ENCODE measurements at regions not wholly inside any gene's neighbourhood (a gene's known extent, or its start where the extent isn't known, plus 50 kb on each side); places are given as distances from the start of the nearest gene placed in this dataset.

GRCh38 chr22:47388331-47388730, 625.9 kb downstream of the TBC1D22A start:
- Histone ChIP-seq H3K27me3 (ENCODE audit: low read length) (peaks cover 26% of the 10 kb centered on the region; the same call in 1 of the 2 replicates), H3K9ac (ENCODE audit: low read length) (no peak overlapping the region), H3K4me2 (ENCODE audit: low read length) (no peak overlapping the region), H3K4me1 (ENCODE audit: insufficient read depth, low read length) (no peaks in the 10 kb centered on the region), H3K79me2 (ENCODE audit: low read length) (no peaks in the 10 kb centered on the region), H4K20me1 (ENCODE audit: low read length) (no peaks in the 10 kb centered on the region), H3F3A (ENCODE audit: low read length, unreplicated experiment) (no peaks in the 10 kb centered on the region), H3K27ac (ENCODE audit: low read length) (no peak overlapping the region), H3K9me3 (ENCODE audit: low read length) (no peaks in the 10 kb centered on the region), H3K4me3 (ENCODE audit: low read length) (no peak overlapping the region), H3K9me2 (replicated peaks; ENCODE audit: low read length) (no peaks in the 10 kb centered on the region), H2AFZ (ENCODE audit: low read length) (no peak overlapping the region), H3K36me3 (ENCODE audit: low read depth, low read length) (no peaks in the 10 kb centered on the region)
- intact Hi-C loops (cut with micrococcal nuclease), result no loop called here
- TF ChIP-seq EZH2phosphoT487 (IDR thresholded peaks at IDR 0.05; ENCODE audit: borderline replicate concordance, low read length) (no peak), CTCF (conservative IDR thresholded peaks at IDR 0.05; ENCODE audit: low read depth, low read length) (no peak), EZH2 (IDR thresholded peaks at IDR 0.05; ENCODE audit: low read length, unreplicated experiment) (no peak)
- DNase-seq (no peak), ATAC-seq (no peak)
- ChIA-PET POLR2A (ENCODE audit: unreplicated experiment) (no interaction called here), CTCF (no interaction called here)
- no TSS peak for BruUV-seq (replicated peaks)

- no peaks in the 10 kb centered on the region for H3K4me1 ChIP-seq (ENCODE audit: insufficient read depth, low read length)
- H2AFZ ChIP-seq (ENCODE audit: low read length), result no peak overlapping the region
- H3K9ac ChIP-seq (ENCODE audit: low read length), result no peak overlapping the region
- TF ChIP-seq EZH2phosphoT487 (IDR thresholded peaks at IDR 0.05; ENCODE audit: borderline replicate concordance, low read length), result no peak
- TF ChIP-seq EZH2 (IDR thresholded peaks at IDR 0.05; ENCODE audit: low read length, unreplicated experiment), result no peak
- TF ChIP-seq CTCF (conservative IDR thresholded peaks at IDR 0.05; ENCODE audit: low read depth, low read length), result no peak
- H3K79me2 ChIP-seq (ENCODE audit: low read length), result no peaks in the 10 kb centered on the region
- no peaks in the 10 kb centered on the region for H3K9me3 ChIP-seq (ENCODE audit: low read length)
- CTCF ChIA-PET, result no interaction called here
- no peaks in the 10 kb centered on the region for H4K20me1 ChIP-seq (ENCODE audit: low read length)
- H3K27me3 ChIP-seq (ENCODE audit: low read length), result peaks cover 27% of the 10 kb centered on the region; the same call in 1 of the 2 replicates
- no peak overlapping the region for H3K4me3 ChIP-seq (ENCODE audit: low read length)
- no peak overlapping the region for H3K27ac ChIP-seq (ENCODE audit: low read length)
- DNase-seq, result no peak
- intact Hi-C loops (cut with micrococcal nuclease), result no loop called here
- ATAC-seq, result no peak
- POLR2A ChIA-PET (ENCODE audit: unreplicated experiment), result no interaction called here
- no peak overlapping the region for H3K4me2 ChIP-seq (ENCODE audit: low read length)
- no TSS peak for BruUV-seq (replicated peaks)
- H3F3A ChIP-seq (ENCODE audit: low read length, unreplicated experiment), result no peaks in the 10 kb centered on the region
- H3K36me3 ChIP-seq (ENCODE audit: low read depth, low read length), result no peaks in the 10 kb centered on the region
- no peaks in the 10 kb centered on the region for H3K9me2 ChIP-seq (replicated peaks; ENCODE audit: low read length)
These were observed 624.5 kb downstream of the TBC1D22A start for GRCh38 chr22:47386812-47387510.

GRCh38 chr22:47384977-47385376, 622.5 kb downstream of the TBC1D22A start:
- H3K27me3 ChIP-seq (ENCODE audit: low read length), result peaks cover 27% of the 10 kb centered on the region; the same call in 1 of the 2 replicates
- no peaks in the 10 kb centered on the region for H3K9me2 ChIP-seq (replicated peaks; ENCODE audit: low read length)
- H3F3A ChIP-seq (ENCODE audit: low read length, unreplicated experiment), result no peaks in the 10 kb centered on the region
- TF ChIP-seq EZH2phosphoT487 (IDR thresholded peaks at IDR 0.05; ENCODE audit: borderline replicate concordance, low read length) (no peak), EZH2 (IDR thresholded peaks at IDR 0.05; ENCODE audit: low read length, unreplicated experiment) (no peak), CTCF (conservative IDR thresholded peaks at IDR 0.05; ENCODE audit: low read depth, low read length) (no peak)
- BruUV-seq (replicated peaks), result no TSS peak
- no peak overlapping the region for H3K27ac ChIP-seq (ENCODE audit: low read length)
- no peaks in the 10 kb centered on the region for H4K20me1 ChIP-seq (ENCODE audit: low read length)
- intact Hi-C loops (cut with micrococcal nuclease), result no loop called here
- no peak overlapping the region for H3K4me2 ChIP-seq (ENCODE audit: low read length)
- ChIA-PET CTCF (no interaction called here), POLR2A (ENCODE audit: unreplicated experiment) (no interaction called here)
- no peak overlapping the region for H2AFZ ChIP-seq (ENCODE audit: low read length)
- H3K79me2 ChIP-seq (ENCODE audit: low read length), result no peaks in the 10 kb centered on the region
- ATAC-seq (no peak), DNase-seq (no peak)
- H3K36me3 ChIP-seq (ENCODE audit: low read depth, low read length), result no peaks in the 10 kb centered on the region
- no peak overlapping the region for H3K4me3 ChIP-seq (ENCODE audit: low read length)
- no peaks in the 10 kb centered on the region for H3K9me3 ChIP-seq (ENCODE audit: low read length)
- no peak overlapping the region for H3K9ac ChIP-seq (ENCODE audit: low read length)
- no peaks in the 10 kb centered on the region for H3K4me1 ChIP-seq (ENCODE audit: insufficient read depth, low read length)

All from PC-3 (cell line).